Adipocyte (in vitro differentiated cells): ENCODE measurements at regions not wholly inside any gene's neighbourhood (a gene's known extent, or its start where the extent isn't known, plus 50 kb on each side); places are given as distances from the start of the nearest gene placed in this dataset.

Experiments
- DNase-seq: peaks from one replicate; pipeline ENCODE4 v3.0.0-alpha.2; 2015; ENCODE audit warnings: low read depth
- H3K27me3 ChIP-seq: replicated peaks from 2 replicates; pipeline ENCODE4 v1.7.0; 2013; ENCODE audit warnings: mild to moderate bottlenecking, low read length, moderate library complexity; ENCODE audit not compliant: control insufficient read depth, insufficient read depth
- H3K36me3 ChIP-seq: 2 replicates; pipeline ENCODE4 v1.7.0; 2013; ENCODE audit warnings: low read length, mild to moderate bottlenecking, moderate library complexity; ENCODE audit not compliant: control insufficient read depth, insufficient read depth, severe bottlenecking
- H3K4me1 ChIP-seq: 2 replicates; pipeline ENCODE4 v1.7.0; 2013; ENCODE audit warnings: mild to moderate bottlenecking, low read length, moderate library complexity; ENCODE audit not compliant: control insufficient read depth, insufficient read depth
- H3K4me3 ChIP-seq: 2 replicates; pipeline ENCODE4 v1.7.0; 2013; ENCODE audit warnings: mild to moderate bottlenecking, low read length, moderate library complexity
- H3K9ac ChIP-seq: 2 replicates; pipeline ENCODE4 v1.7.0; 2013; ENCODE audit warnings: mild to moderate bottlenecking, low read length, moderate library complexity
- H3K9me3 ChIP-seq: 2 replicates; pipeline ENCODE4 v1.7.0; 2013; ENCODE audit warnings: mild to moderate bottlenecking, low read length, moderate library complexity; ENCODE audit not compliant: control insufficient read depth

- H3K9me3 ChIP-seq, result peaks cover 13% of the 10 kb centered on the region
- no peaks in the 10 kb centered on the region for H3K36me3 ChIP-seq
- H3K4me3 ChIP-seq, result no peak overlapping the region
- H3K4me1 ChIP-seq, result no peaks in the 10 kb centered on the region
- no peak for DNase-seq
- H3K9ac ChIP-seq, result no peak overlapping the region
- peaks cover 11% of the 10 kb centered on the region for H3K27me3 ChIP-seq
Measured at GRCh38 chr7:26546508-26547053, 254.9 kb downstream of the SNX10 start.

- Histone ChIP-seq H3K4me1 (no peaks in the 10 kb centered on the region), H3K9me3 (peaks cover 13% of the 10 kb centered on the region), H3K27me3 (peaks cover 11% of the 10 kb centered on the region), H3K9ac (no peak overlapping the region), H3K36me3 (no peaks in the 10 kb centered on the region), H3K4me3 (no peak overlapping the region)
- DNase-seq, result no peak
Measured at GRCh38 chr7:26547156-26547555, 255.5 kb downstream of the SNX10 start.

GRCh38 chr7:26549281-26549944 is 257.8 kb downstream of the SNX10 start:
- DNase-seq, result no peak

GRCh38 chr7:26550492-26550891 is 258.8 kb downstream of the SNX10 start:
- Histone ChIP-seq H3K36me3 (no peaks in the 10 kb centered on the region), H3K9me3 (peaks cover 13% of the 10 kb centered on the region), H3K4me1 (no peaks in the 10 kb centered on the region), H3K27me3 (peaks cover 38% of the 10 kb centered on the region), H3K9ac (no peak overlapping the region), H3K4me3 (no peak overlapping the region)
- no peak for DNase-seq

More at GRCh38 chr7:26549281-26549944, 257.8 kb downstream of the SNX10 start:
- Histone ChIP-seq H3K9ac (no peak overlapping the region), H3K9me3 (peaks cover 13% of the 10 kb centered on the region), H3K27me3 (peaks cover 30% of the 10 kb centered on the region), H3K4me3 (no peak overlapping the region), H3K4me1 (no peaks in the 10 kb centered on the region), H3K36me3 (no peaks in the 10 kb centered on the region)

- H3K4me1 ChIP-seq, result no peaks in the 10 kb centered on the region
- no peak overlapping the region for H3K9ac ChIP-seq
- peaks cover 13% of the 10 kb centered on the region for H3K9me3 ChIP-seq
- DNase-seq, result no peak
- peaks cover 42% of the 10 kb centered on the region for H3K27me3 ChIP-seq
- H3K4me3 ChIP-seq, result no peak overlapping the region
- no peaks in the 10 kb centered on the region for H3K36me3 ChIP-seq
Measured at GRCh38 chr7:26551740-26552139, 260.1 kb downstream of the SNX10 start.

- Histone ChIP-seq H3K4me1 (no peaks in the 10 kb centered on the region), H3K9me3 (peaks cover 4% of the 10 kb centered on the region), H3K27me3 (peaks cover 42% of the 10 kb centered on the region), H3K9ac (no peak overlapping the region), H3K36me3 (no peaks in the 10 kb centered on the region), H3K4me3 (no peak overlapping the region)
- DNase-seq, result no peak
Measured at GRCh38 chr7:26553128-26553527, 261.5 kb downstream of the SNX10 start.

GRCh38 chr7:26553582-26553981 is 261.9 kb downstream of the SNX10 start:
- no peaks in the 10 kb centered on the region for H3K36me3 ChIP-seq
- no peak overlapping the region for H3K4me3 ChIP-seq
- H3K9me3 ChIP-seq, result no peaks in the 10 kb centered on the region
- peaks cover 42% of the 10 kb centered on the region for H3K27me3 ChIP-seq
- H3K9ac ChIP-seq, result no peak overlapping the region
- H3K4me1 ChIP-seq, result no peaks in the 10 kb centered on the region
- no peak for DNase-seq

- Histone ChIP-seq H3K27me3 (peaks cover 42% of the 10 kb centered on the region), H3K9me3 (no peaks in the 10 kb centered on the region), H3K9ac (no peak overlapping the region), H3K4me3 (no peak overlapping the region), H3K36me3 (no peaks in the 10 kb centered on the region), H3K4me1 (no peaks in the 10 kb centered on the region)
- no peak for DNase-seq
Measured at GRCh38 chr7:26554952-26555351, 263.3 kb downstream of the SNX10 start.

- H3K27me3 ChIP-seq, result peaks cover 37% of the 10 kb centered on the region
- no peaks in the 10 kb centered on the region for H3K9me3 ChIP-seq
- H3K9ac ChIP-seq, result no peak overlapping the region
- DNase-seq, result no peak
- no peaks in the 10 kb centered on the region for H3K36me3 ChIP-seq
- H3K4me1 ChIP-seq, result no peaks in the 10 kb centered on the region
- H3K4me3 ChIP-seq, result no peak overlapping the region
Measured at GRCh38 chr7:26556061-26556881, 264.6 kb downstream of the SNX10 start.

GRCh38 chr7:26560526-26561256 is 269.0 kb downstream of the SNX10 start:
- no peak overlapping the region for H3K4me3 ChIP-seq
- H3K9ac ChIP-seq, result no peak overlapping the region
- no peaks in the 10 kb centered on the region for H3K36me3 ChIP-seq
- no peak for DNase-seq
- H3K27me3 ChIP-seq, result peaks cover 21% of the 10 kb centered on the region
- H3K4me1 ChIP-seq, result no peaks in the 10 kb centered on the region
- H3K9me3 ChIP-seq, result no peaks in the 10 kb centered on the region

GRCh38 chr7:26562841-26563240 is 271.2 kb downstream of the SNX10 start:
- Histone ChIP-seq H3K27me3 (peaks cover 21% of the 10 kb centered on the region), H3K4me1 (no peaks in the 10 kb centered on the region), H3K36me3 (no peaks in the 10 kb centered on the region), H3K9ac (no peak overlapping the region), H3K4me3 (no peak overlapping the region), H3K9me3 (no peaks in the 10 kb centered on the region)
- no peak for DNase-seq
